Esophagus muscularis mucosa (tissue), 4 donors: ENCODE measurements at regions not wholly inside any gene's neighbourhood (a gene's known extent, or its start where the extent isn't known, plus 50 kb on each side); places are given as distances from the start of the nearest gene placed in this dataset.
"Not testable (repeated sequence)": the region's sequence is repeated elsewhere in the genome, so short reads cannot be mapped to it uniquely, and the experiment has no call there.

Experiments
- EP300 ChIP-seq: sonication (generic); formaldehyde crosslinking; IDR thresholded peaks from one replicate; pipeline ENCODE4 v1.6.1; 2017; ENCODE audit warnings: antibody characterized with exemption
- POLR2A ChIP-seq: fragments of 450-650 bp; IDR thresholded peaks from one replicate; pipeline ENCODE4 v1.6.1; 2017; ENCODE audit warnings: antibody characterized with exemption, moderate library complexity, mild to moderate bottlenecking, low read depth
- POLR2AphosphoS5 ChIP-seq, 2 donors: sonication (generic); formaldehyde crosslinking; IDR thresholded peaks; one replicate each; pipeline ENCODE4 v1.6.1; 2017; ENCODE audit warnings: antibody characterized with exemption in 2 of 2
- TF ChIP-seq, protein P1 (sequence below), 3 experiments: fragments of 200-600 bp in 2 of 3; fragments of 450-650 bp in 1 of 3; sonication (generic) in 2 of 3; IDR thresholded peaks; one replicate each; pipeline ENCODE4 v1.5.1; 2017 to 2019; ENCODE audit warnings: antibody characterized with exemption in 3 of 3, mild to moderate bottlenecking in 2 of 3, moderate library complexity in 1 of 3

DNA sequence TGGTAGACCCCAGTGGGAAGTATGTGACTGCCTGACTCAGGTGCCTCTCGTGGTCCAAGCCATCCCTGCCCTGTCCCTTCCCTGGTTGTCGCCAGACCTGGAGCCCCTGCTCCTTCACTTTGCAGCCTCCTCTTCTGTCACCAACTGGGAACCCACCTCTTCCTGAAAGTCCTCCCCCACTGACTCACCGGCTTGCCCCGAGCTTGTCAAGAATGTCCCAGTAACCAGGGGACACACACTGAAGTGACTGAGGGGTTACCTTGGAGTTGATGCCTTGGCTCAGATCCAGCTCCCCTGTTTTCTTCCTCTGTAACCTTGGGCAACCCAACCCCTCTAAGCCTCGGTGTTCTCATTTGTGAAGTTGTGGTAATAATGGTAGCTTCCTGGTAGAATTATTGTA is 155.4 kb downstream of the OR4F15 start:
- not testable (repeated sequence) for TF ChIP-seq POLR2A; EP300; POLR2AphosphoS5 (IDR thresholded peaks at IDR 0.05)
- TF ChIP-seq, protein P1, sequence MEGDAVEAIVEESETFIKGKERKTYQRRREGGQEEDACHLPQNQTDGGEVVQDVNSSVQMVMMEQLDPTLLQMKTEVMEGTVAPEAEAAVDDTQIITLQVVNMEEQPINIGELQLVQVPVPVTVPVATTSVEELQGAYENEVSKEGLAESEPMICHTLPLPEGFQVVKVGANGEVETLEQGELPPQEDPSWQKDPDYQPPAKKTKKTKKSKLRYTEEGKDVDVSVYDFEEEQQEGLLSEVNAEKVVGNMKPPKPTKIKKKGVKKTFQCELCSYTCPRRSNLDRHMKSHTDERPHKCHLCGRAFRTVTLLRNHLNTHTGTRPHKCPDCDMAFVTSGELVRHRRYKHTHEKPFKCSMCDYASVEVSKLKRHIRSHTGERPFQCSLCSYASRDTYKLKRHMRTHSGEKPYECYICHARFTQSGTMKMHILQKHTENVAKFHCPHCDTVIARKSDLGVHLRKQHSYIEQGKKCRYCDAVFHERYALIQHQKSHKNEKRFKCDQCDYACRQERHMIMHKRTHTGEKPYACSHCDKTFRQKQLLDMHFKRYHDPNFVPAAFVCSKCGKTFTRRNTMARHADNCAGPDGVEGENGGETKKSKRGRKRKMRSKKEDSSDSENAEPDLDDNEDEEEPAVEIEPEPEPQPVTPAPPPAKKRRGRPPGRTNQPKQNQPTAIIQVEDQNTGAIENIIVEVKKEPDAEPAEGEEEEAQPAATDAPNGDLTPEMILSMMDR (IDR thresholded peaks at IDR 0.05), result not testable (repeated sequence)
